Stimulated activated naive CD8-positive, alpha-beta T cell treated with anti-CD3 and anti-CD28 coated beads, Interleukin-15, Interleukin-2, amounts not matched to agents 100 U/mL and 50 U/mL, for 24 hours (primary cell): ENCODE measurements at regions not wholly inside any gene's neighbourhood (a gene's known extent, or its start where the extent isn't known, plus 50 kb on each side); places are given as distances from the start of the nearest gene placed in this dataset.

Experiments used
- ATAC-seq: fragments of 150-1000 bp; cut with Tn5 transposase; one replicate; pipeline ENCODE4 v1.10.0; 2021
- DNase-seq: peaks from one replicate; pipeline ENCODE4 v3.0.0; 2021

DNA sequence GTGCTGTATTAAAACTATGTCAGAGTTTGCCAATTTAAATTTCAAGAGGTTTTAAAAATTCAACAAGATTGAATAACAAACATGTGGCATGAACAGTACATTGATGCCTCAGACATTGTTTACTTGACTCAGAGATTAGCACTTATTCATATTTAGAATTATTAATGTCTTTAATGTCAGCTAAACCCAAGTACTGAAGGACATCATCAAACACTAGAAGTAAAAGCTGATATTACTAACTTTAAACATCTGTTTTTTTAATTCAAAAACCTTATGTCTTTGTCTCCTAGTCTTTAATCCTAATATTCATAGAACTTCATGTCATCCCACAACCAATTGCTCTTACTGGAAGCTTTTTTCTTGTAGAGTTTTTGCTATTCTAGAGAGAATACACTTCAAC, 406.2 kb upstream of the PCDH7 start:
- no peak for DNase-seq
- no peak for ATAC-seq

DNA sequence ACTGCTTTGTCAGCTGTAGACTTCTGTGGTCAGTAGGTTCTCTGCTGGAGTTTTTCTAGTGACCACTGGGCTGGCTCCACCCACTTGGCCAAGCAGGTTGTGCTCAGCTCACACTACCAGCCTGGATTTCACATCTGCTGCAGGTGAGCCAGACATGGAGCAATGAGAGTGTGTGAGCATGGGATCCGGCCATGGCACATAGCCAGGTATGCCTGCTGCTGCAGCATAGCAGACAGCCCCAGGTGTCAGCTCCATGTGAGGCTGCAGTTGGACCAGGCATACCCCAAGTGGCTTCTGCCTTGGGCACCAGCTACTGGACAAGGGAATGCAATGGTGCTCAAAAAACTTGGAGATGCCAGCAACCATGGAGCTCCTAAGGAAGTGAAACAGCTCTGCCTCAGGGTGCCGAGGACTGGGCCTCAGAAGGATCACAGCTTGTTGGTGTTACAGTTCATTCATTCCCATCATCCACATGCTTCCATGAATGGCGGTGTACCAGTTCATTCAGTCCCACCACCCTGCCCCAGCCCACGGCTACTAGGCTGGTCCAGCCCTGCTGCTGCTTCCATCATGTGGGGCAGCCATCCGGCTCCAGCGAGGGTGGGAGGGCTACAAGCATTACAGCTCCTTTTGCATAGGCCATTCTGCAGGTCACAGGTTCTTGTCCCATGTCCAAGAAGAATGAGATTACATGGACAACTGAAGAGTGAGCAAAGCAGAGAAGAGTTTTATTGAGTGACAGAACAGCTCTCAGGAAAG, 389.1 kb upstream of the PCDH7 start:
- no peak for DNase-seq
- no peak for ATAC-seq

DNA sequence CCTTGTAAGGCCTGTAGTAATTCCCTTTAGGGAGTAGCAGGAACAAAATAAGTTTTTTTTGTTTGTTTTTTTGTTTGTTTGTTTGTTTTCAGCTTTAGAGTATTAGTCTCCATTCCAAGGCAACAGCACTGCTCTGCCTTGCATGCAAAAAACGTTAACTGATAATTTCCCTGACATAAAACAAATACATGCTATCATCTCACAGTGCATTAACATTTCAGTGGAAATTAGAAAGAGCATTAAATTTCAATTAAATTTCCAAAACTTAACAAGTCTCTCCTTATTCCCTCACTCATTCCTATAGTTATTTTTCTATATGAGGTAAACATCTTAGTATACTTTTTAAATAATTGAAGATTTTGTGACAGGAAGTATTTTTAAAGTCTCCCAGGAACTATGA, 378.4 kb upstream of the PCDH7 start:
- ATAC-seq (no peak), DNase-seq (no peak)

DNA sequence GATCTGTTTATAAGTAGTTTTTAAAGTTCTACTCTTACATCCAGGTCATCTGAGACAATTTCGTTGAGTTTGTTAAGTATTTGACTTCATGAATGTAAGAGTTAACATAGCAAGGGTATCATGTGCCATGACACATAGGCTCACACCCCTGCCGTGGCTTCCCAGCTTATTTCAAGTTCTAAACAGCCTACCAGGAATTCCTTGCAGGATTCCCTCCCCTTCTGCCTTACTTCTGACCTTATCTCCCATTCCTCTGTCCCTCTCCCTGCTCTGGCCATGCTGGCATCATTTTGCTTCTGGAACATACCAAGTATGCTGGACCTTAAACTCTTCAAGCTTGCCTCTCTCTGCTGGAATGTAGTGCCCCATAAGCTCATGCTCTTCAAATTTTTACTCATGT, 369.9 kb upstream of the PCDH7 start:
- ATAC-seq = no peak
- DNase-seq = no peak

DNA sequence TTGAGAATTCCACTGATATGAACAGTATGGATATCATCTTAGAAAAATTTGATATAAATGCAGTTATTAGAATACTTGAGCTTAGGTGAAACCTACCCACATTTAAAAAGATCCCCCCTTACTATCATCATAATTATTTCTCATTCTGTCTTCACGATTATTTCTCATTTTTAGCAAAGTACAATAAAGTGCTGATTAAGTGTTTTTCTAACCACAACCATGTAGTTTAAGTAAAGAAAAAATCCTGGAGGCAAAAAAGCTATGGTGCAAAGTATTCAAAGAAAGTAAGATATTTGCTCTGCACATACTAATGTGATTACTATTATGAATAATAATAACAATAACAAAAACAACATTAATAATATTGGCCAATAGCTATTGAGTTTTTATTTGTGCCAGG, 365.6 kb upstream of the PCDH7 start:
- DNase-seq (no peak), ATAC-seq (no peak)

DNA sequence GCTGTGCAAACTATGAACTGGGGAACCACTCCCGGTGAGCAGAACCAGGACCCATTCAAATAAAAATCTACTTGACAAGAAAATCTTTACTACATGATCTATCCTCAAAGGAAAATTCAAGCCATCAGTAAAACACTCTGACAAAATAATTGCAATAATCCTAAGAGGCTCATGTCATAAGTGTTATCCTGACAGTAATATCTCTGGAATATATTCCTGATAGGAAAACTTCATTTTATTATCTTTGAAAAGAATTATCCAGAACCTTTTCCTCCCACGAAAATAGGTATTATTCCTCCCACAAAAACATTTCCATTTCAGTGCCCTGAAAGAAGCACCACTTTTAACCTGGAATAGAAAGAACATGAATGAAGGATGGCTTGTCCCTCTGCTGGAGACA, 357.7 kb upstream of the PCDH7 start:
- ATAC-seq (no peak), DNase-seq (no peak)

DNA sequence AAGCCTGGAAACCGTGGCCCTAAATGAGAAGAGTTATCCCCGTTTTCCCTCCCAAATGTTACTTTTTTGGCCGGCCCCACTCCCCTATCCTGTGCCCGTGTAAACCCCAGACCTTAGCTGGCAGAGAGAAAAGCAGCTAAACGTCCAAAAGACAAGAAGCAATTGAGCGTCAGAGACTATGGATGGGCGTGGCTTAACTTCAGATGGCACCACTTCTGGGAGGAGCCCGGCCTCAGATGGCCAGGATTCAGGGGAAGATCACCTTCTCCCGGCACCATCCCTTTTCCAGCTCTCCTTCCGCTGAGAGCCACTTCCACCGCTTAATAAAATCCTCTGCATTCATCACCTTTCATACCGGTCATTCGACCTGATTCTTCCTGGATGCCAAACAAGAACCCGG, 350.1 kb upstream of the PCDH7 start:
- ATAC-seq (no peak), DNase-seq (no peak)

DNA sequence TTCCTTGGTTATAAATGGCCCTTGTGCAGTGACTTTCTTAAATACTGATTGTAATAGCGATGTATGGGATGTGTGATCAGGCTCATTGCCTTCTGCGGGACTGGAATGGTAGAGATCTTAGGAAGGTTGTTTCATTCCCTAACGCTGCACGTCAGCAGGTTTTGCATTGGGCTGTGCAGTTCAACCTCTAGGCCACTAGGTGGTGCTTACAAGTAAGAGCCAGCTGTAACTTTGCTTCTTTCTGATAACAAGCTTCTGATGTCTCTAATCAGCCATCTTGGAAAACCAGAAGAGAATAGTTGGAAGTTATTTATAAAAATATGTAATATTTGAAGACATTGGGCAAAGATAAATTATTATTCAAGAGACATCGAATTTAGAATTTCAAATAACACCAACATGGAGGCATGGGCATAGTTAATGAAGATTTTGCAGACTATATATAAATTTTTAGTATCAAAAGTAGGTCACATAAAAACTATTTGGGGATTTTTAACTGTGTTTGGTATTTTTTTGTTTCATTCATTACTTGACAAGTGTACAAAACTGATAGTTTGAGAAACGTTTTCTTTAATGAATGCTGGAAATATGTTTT, 339.7 kb upstream of the PCDH7 start:
- DNase-seq (peak; percentile 21), ATAC-seq (no peak)

DNA sequence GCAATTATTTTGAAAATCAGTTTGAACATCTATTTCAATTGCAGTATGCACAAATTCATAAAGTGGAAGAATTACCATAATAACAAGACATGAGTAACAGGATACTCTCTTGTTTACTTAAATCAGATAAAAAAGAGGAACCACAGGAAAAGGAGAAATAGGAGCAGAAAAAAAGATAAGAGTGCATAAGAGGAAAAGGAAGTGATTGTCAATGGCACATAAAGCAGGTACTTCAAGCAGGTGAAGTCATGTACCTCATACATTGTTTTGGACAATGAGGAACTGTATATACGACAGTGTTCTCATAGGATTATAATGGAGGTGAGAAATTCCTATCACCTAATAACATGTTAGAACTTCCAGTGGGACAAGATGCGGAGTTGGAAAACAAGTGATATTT, 334.5 kb upstream of the PCDH7 start:
- DNase-seq = no peak

DNA sequence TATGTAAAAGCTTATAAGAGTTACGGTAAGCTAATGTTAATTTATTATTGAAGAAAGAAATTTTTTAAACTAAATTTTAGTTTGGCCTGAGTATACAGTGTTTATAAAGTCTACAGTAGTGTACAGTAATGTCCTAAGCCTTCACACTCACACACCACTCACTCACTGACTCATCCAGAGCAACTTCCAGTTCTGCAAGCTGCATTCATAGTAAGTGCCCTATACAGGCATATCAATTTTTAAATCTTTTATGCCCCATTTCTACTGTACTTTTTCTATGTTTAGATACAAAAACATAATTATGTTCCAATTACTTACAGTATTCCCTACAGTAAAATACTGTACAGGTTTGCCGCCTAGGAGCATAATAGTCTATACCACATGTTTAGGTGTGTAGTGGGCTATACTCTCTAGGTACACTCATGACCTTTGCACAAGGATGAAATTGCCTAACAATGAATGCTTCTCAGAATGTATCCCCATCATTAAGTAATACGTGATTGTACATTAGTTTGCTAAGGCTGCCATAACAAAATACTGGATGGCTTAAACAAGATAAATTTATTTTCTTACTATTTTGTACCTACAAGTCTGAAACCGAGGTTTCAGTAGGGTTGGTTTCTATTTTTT, 333.8 kb upstream of the PCDH7 start:
- ATAC-seq = no peak
- no peak for DNase-seq

More for the DNA sequence above, 334.5 kb upstream of the PCDH7 start:
- no peak for ATAC-seq

DNA sequence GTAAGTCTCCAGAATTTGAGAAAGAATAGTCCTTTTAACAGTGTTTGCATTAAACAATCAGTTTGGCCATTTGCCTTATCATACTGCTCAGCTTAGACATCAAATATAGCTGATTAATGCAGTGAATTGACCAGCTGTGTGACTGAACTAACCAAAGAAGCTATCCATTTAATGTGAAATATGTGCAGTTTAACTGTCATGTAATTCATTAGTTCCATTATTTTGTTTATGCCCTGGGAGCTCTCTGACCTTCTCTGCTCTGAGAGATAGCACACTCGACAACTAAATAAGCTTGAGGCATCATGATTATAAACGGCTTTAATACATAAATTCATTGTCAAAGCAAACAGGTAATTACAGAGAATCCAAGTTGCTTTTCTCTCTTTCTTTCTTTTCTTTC, 324.3 kb upstream of the PCDH7 start:
- no peak for ATAC-seq
- no peak for DNase-seq

DNA sequence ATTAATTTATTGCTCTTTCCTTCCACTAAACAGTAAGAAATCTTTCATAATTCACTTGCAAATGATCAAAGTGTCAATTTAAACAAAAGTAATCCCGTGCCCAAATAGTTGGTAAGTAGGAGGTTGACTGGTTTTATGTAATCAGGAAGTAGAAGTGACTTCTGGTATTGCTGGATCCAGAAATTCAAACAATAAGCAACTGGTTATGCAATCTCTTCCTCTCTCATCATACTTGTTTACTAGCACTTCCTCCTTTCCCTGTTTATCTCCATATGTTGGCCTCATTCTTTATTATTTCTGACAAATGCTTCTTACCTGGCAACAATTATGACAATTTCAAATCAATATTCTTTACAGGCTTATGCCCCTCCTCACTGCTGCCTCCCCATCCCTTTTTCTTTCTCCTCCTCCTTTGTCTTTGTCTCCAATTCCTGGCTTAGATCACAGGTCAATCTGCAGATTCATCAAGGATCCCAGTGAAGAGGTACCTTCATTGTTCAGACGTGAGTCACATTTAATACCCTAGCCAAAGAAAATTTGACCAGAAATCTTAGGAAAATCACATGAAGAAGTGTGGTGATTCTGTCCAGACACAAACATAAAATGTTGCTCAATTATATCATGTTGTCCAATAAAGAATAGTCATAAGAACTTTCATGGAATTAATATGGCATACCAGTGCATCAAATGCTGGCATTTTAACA, 323.2 kb upstream of the PCDH7 start:
- DNase-seq (no peak), ATAC-seq (no peak)

DNA sequence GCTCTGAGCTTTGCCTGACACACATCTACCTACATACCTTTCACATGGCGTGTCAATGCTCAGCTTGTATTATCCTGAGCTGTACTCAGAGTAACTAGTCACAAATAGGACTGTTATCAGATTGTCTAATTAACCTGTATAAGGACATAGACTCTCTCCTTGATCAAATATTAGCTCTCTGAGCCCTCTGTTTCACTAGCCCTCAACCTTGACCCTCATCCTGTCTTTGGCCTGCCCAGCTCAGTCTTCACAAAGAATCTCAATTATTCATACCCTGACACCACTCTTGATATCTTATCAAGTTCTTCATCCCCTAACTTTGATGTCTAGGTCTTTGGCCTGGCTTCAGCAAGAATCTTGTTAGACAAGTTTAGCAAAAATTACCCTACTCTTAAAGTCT, 320.7 kb upstream of the PCDH7 start:
- no peak for ATAC-seq
- no peak for DNase-seq

DNA sequence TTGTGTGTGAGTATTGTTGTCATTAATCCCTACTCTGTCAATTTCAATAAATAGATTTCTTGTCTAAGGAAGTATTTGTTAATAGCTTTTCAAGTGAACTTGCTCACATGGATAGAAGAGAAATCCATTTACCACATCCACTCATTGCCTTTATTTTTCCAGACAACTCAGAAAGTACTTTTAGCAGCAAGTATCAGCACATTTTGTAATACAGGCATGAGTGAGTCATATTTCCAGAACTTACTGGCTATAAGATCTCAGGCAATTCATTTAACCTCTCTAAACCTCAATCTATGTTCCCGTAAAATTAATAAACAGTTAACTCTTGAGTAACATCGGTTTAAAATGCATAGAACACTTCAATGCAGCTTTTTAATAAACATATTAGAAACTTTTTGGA, 317.9 kb upstream of the PCDH7 start:
- DNase-seq (no peak), ATAC-seq (no peak)

DNA sequence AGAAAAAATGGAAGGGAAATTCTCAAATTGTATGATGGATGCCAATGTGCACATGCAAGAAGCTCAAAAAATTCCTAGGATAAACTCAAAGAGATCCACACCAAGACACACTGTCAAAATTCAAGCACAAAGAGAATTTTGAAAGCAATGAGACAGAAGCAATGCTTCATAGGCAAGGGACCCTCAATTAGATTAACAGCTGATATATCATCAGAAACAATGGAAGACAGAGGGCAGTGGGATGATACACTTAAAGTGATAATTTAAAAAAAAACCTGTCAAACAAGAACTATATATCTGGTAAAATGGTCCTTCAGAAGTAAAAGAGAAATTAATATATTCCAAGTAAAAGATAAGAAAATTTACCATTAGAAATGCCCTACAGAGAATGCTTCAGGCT, 306.3 kb upstream of the PCDH7 start:
- ATAC-seq = no peak
- DNase-seq = no peak

DNA sequence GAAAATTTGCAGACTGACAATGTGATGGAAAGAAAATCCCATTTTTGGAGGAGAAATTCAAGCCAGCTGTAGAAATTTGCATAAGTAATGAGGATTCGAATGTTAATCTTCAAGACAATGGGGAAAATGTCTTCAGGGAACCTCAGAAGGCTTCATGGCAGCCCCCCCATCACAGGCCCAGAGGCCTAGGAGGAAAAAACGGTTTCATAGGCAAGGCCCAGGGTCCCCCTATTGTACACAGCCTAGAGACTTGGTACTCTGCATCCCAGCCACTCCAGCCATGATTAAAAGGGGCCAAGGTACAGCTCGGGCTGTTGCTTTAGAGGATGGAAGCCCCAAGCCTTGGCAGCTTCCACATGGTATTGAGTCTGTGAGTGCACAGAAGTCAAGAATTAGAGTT, 303.6 kb upstream of the PCDH7 start:
- ATAC-seq (no peak), DNase-seq (no peak)

DNA sequence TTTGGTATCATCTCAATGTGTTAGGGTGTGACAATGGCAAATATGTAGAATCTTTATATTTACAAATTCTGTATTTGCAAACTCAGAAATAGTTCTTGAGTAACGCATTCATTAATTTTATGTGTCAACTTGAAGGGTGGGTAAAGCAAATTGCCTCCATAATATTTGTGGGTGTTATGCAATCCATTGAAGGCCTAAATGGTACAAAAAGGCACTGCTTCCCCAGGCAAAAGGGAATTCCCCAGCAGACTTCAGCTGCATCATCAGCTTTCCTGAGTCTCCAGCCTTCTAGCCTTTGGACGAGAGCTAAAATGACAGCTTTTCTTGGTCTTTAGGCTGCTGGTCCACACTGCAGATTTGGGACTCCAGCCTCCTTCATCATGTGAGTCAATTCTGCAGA, 292.2 kb upstream of the PCDH7 start:
- ATAC-seq (no peak), DNase-seq (no peak)

DNA sequence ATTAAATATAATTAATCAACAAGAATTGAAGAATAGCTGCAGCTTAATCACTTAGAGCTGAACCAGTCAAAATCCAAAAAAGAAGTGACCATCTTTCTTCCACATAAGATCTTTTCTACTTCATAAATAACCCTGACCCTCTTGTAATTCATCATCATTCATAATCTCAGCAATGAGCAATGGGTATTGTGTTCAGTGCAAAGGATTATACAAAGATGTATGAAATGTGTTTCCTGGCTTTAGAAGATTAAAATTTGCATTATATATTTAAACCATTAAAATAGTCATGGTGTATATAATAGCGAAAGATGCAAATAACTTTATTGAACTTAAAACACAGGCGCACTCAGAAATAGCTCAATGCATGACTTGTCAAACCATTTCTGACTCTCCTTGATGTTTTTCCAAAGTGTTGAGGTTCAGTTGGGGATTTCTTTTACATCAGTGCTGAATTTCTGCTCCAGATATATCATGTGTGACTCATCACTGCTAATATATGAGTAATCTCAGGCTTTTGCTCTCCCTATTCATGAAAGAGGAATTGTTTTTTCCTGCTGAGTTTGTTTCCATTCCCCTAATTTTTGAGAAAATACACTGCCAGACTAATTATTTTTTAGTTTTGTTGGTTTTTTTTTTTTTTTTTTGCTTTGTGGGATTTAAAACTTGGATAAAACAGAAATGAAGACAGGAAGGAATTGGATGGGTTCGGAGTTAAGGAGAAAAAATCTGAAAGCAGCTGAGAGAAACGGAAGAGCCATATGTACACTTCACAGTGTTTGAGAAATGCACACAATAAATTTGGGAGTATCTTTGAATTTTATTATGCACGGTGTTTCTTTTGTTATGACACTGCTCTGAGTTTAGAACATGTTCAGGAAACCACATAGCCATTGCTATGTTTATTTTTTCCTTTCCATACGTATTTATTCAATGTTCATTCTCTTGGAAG, 290.1 kb upstream of the PCDH7 start:
- no peak for DNase-seq
- ATAC-seq = no peak

DNA sequence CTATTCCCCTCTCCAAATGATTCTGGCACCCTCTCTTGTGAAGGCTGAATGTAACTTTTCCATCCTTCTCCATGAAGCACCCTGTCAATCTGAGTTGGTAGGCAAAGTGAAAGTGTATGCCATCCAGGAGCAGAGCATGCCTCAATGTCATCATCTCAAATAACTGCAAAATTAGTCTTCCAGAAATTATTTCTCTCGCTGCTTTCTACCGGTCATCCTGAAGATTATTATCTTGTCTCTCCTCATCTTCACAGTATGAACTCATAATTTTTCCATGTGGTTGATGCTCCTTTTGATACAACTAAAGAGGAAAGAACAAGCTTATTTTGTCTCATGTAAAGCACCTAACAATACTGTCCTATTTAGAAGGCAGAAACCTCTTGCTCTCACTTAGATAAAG, 285.5 kb upstream of the PCDH7 start:
- DNase-seq = no peak
- no peak for ATAC-seq

DNA sequence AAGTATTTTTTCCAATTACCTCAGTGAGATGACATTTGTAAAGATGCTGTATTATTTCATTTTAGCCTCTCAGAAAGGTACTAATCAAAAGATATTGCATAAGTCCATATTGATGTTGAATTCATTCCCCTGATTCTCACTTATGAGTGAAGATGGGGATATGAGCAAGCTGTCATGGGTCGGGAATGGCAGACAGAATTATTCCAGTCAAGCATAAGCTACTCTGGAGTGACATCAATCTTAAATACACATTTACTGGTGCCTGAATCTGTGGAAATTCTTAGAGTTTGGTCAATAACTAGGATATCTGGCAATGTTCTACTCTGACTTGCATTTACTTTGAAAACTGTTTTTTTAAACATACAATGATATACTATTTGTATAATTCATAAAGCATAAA, 283.8 kb upstream of the PCDH7 start:
- ATAC-seq (no peak), DNase-seq (no peak)

DNA sequence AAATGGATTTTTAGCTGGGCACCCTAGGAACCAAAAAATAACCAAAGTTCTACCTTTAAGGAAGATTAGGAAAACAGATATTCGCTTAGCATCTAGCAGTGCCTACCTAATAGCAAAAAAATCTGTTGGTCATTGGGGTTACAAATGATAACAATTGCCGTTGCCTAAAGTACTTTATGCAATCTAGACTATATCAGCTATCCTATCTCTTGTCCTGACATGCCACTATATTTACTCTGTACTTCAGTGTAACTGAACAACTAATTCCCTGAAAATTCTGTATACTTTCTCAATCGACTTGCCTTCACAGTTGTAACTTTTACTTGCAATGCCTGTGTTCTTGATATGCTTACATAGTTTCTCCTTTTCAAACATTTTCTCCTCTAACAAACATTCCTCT, 282.9 kb upstream of the PCDH7 start:
- ATAC-seq = no peak
- DNase-seq = no peak

DNA sequence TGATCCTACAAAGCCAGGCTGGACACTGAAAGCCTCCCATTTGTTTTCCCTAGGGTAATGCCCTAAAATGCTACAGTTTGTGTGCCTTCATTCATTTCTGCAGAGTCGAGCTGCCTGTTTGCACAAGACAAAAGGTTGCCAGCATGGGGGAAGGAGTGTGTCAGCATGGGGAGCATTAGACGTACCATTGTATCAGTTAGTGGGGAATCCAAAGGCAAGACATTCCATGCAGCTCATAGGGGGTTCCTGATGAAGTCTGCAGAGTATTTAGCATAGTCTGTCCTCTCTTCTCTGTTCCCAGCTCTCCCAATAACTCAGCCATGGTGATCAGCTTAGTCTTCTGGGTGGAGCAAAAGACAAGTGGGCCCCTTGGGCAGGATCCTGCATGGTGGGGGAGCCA, 276.9 kb upstream of the PCDH7 start:
- DNase-seq (no peak), ATAC-seq (no peak)
